ENCODE measurements at regions not wholly inside any gene's neighbourhood (a gene's known extent, or its start where the extent isn't known, plus 50 kb on each side); places are given as distances from the start of the nearest gene placed in this dataset.

- no peak for TF ChIP-seq CTCF (conservative IDR thresholded peaks at IDR 0.05 in 1 of 2, IDR thresholded peaks at IDR 0.05 in 1 of 2; ENCODE audit: low read depth in 1 of 2, low read length in 2 of 2)
- TF ChIP-seq EZH2 (IDR thresholded peaks at IDR 0.05; ENCODE audit: low read length, missing control alignments), result no peak
Measured at GRCh38 chr10:3648576-3648975, 136.4 kb downstream of the KLF6 start.
